GM19438 (cell line): ENCODE measurements at regions not wholly inside any gene's neighbourhood (a gene's known extent, or its start where the extent isn't known, plus 50 kb on each side); places are given as distances from the start of the nearest gene placed in this dataset.
"Not testable (repeated sequence)": the region's sequence is repeated elsewhere in the genome, so short reads cannot be mapped to it uniquely, and the experiment has no call there.

Experiments used
- ATAC-seq: cut with Tn5 transposase; IDR thresholded peaks from one replicate; pipeline ENCODE4 v1.9.1; 2021; ENCODE audit warnings: low read depth; ENCODE audit not compliant: unreplicated experiment

- ATAC-seq, result no peak
These were observed 368.9 kb upstream of the MAF start for GRCh38 chr16:79969458-79969857.

GRCh38 chr16:79966226-79966625 lies 365.7 kb upstream of the MAF start:
- no peak for ATAC-seq

DNA sequence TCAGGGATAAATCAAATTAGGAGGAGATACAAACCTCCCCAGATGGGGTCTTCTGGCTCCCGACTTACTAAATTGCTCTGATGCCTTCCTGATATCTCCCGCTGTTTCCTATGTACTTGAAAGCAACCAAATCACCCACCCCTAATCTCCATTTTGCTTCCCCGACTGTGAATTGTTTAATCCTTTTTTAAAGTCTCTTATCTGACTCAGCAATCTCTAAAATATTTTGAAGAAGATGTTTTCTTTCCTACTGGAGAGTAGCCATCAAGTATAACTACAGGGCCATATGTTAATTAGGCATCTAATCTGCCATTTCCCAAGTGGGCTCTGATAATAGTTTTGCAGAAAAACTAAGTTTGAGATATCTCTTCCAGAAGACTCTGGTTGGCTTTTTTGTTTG lies 365.2 kb upstream of the MAF start:
- no peak for ATAC-seq

- no peak for ATAC-seq
These were observed 363.6 kb upstream of the MAF start for GRCh38 chr16:79964104-79964503.

GRCh38 chr16:79962962-79963361 lies 362.4 kb upstream of the MAF start:
- ATAC-seq, result no peak

DNA sequence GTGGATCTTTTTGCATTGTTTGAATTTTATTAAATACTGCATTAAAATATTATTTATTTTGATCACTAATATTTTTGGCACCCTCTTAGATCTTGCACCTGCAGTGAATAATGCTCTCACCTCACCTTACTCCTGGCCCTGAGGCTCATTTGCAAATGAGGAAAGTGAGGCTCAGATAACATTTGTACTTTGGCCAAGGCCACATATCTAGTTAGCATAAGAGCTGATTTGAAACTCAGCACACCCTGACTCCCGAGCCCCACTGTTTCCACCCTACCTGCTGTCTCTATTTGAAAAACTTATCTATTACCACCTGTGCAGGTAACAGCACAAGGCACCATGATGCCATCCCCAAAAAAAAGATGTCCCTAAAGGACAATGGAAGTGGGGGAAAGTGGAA lies 358.7 kb upstream of the MAF start:
- no peak for ATAC-seq

DNA sequence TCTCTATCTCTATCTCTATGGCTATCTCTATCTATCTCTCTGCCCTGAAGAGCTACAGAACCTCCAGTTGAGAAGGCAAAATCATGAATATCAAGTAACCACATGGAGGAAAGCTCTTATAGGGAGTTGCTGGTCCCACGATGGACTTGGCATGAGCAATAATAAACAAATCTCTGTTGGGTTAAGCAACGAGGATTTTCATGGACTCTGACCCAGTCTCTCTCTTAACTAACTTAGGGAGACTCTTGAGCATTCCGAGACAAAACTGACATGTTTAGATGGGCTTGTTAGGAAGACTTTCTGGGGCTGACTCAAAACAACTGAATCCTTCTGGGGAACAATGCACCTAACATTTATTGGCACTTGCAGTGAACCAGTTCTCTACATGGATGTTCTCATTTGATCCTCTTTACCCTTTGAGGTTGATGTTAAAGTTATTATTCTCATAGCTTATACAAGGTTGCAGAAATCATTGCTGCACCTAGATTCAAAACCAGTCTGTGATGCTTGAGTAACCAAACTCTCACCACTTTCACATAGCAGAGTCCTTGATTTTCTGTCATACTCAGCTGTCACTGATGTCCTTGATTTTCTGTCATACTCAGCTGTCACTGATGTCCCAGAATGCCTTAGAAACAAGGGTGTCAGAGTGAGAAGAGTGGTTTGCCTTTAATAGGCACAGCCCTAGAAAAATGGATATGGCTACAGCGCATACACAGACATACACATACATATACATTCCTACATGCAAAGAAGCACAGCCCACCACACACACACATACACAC lies 354.6 kb upstream of the MAF start:
- no peak for ATAC-seq

DNA sequence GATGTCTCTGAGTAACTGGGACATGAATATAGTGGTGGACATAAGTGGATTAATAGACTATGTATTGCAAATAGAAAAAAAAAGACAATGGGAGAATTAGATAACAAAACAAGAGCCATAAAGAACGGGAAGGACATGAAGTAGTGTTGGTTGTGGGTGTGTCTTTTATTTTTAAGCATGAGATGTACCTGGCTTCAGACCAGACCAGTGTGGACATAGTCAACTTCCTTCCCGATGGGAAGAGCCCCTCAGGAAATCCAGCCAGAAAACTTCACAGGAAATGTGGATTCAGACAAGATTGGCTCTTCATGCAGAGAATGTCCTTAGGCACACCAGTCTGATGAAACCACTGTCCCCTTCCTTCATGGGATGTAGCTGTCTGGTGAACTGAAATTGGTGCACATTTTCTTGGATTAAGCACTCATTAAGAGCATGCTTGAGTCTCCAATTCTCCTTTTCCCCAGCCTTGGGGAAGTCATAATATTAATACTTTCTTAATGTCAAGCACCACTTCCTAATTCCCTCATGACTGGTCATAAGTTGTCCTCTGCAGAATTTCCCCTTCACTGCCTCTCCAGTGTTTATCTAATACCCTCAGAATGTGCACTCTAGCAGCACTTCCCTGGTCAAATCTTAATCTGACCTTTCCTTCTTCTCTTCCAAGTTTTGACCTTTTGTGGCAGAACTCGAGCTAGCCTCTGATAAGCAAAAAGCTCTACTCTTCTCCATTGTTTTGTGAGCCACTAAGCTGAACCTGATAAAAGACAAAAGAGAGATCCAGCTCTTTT lies 350.6 kb upstream of the MAF start:
- ATAC-seq, result no peak

DNA sequence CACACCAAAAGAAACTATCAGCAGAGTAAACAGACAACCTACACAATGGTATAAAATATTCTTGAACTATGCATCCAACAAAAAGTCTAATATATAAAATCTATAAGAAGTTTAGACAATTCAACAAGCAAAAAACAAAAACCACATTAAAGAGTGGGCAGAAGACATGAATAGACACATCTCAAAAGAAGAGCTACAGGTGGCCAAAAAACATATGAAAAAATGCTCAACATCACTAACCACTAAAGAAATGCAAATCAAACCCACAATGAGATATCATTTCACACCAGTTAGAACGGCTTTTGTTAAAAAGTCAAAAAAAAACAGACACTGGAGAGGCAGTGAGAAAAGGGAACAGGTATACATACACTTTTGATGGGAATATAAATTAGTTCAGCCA lies 348.9 kb upstream of the MAF start:
- no peak for ATAC-seq

GRCh38 chr16:79947771-79948170 lies 347.2 kb upstream of the MAF start:
- no peak for ATAC-seq

DNA sequence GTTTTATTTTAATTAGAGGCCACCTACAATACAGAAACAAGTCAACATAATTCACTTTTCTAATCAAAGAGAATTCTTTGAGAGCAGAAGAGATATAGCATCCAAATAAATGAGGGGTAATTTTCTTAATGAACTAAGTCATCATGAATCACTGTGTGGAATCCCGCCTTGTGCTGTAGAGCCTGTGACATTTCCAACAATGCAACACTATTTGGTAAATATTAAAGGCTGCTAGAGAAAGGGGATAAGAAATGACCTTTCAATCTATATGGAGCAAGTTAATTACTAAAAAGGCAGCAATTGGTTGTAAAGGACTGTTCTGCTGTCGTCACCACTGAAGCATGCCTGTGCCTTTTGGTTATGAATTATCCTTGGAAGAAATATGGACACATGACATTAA lies 345.7 kb upstream of the MAF start:
- ATAC-seq, result no peak

- ATAC-seq, result no peak
These were observed 343.2 kb upstream of the MAF start for GRCh38 chr16:79943736-79944135.

- ATAC-seq, result no peak
These were observed 338.0 kb upstream of the MAF start for GRCh38 chr16:79938575-79938974.

GRCh38 chr16:79937671-79938070 lies 337.1 kb upstream of the MAF start:
- not testable (repeated sequence) for ATAC-seq

GRCh38 chr16:79933603-79934002 lies 333.1 kb upstream of the MAF start:
- ATAC-seq, result no peak

- ATAC-seq, result no peak
These were observed 332.0 kb upstream of the MAF start for GRCh38 chr16:79932572-79932971.

GRCh38 chr16:79931721-79932120 lies 331.2 kb upstream of the MAF start:
- no peak for ATAC-seq

- ATAC-seq, result no peak
These were observed 328.9 kb upstream of the MAF start for GRCh38 chr16:79929260-79929965.

- ATAC-seq, result no peak
These were observed 327.8 kb upstream of the MAF start for GRCh38 chr16:79928142-79928873.

DNA sequence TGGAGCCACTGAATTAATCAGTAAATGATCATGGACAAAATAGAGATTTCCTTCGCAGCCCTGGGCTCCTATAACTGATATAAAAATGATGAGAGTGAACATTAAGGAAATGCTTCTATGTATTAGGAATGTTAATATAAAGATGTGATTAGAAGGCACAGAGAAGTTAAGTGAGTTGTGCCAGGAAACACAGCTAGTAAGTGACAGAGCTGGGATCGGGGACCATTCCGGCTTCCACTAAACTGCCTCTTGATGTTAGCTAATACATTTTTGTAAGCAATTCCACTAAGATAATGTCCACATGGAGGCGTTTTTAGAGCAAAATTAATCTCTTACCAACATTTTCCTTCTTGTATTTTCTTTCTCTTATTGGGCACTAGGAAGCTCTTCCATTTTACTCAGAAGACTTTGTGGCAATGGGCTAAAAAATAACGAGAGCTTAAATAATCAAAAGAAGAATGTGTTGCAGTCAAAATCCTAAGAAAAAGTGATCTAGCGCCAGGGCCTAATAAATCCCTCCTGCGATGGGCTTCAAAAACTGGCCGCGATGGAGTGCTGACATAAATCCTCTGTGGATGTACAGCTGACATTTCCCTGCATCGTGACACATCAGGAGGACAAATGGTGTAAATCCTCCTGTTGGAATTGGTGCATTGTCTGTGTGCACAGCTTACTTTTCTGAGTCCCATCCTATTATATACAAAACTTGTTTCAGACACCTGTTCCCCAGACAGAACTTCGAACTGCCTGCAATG lies 326.1 kb upstream of the MAF start:
- no peak for ATAC-seq
